ENCODE measurements at regions not wholly inside any gene's neighbourhood (a gene's known extent, or its start where the extent isn't known, plus 50 kb on each side); places are given as distances from the start of the nearest gene placed in this dataset.

DNA sequence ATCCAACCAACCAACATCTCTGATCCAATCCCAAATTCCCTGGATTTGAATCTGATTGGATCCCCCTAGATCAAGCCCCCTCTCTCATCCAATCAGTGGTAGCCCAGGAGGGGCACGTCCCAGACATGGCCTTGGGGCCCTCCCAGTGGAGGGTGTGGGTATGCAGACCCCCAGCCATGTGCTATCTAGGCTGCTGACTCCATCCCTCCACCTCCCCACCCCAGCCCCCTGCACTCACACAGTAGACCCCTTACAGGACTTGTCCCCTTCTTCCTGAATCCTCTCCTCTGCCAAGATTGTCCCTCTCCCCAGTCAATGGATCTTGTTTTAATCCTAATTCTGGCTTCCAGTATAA lies 153.4 kb downstream of the OAT start:
- H3K4me3 ChIP-seq (ENCODE audit: low read depth, low read length) = no peak overlapping the region
- no peak for DNase-seq (ENCODE audit: low read depth)
- TF ChIP-seq, protein P1, sequence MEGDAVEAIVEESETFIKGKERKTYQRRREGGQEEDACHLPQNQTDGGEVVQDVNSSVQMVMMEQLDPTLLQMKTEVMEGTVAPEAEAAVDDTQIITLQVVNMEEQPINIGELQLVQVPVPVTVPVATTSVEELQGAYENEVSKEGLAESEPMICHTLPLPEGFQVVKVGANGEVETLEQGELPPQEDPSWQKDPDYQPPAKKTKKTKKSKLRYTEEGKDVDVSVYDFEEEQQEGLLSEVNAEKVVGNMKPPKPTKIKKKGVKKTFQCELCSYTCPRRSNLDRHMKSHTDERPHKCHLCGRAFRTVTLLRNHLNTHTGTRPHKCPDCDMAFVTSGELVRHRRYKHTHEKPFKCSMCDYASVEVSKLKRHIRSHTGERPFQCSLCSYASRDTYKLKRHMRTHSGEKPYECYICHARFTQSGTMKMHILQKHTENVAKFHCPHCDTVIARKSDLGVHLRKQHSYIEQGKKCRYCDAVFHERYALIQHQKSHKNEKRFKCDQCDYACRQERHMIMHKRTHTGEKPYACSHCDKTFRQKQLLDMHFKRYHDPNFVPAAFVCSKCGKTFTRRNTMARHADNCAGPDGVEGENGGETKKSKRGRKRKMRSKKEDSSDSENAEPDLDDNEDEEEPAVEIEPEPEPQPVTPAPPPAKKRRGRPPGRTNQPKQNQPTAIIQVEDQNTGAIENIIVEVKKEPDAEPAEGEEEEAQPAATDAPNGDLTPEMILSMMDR (conservative IDR thresholded peaks at IDR 0.05; ENCODE audit: low read depth, low read length) = no peak

DNA sequence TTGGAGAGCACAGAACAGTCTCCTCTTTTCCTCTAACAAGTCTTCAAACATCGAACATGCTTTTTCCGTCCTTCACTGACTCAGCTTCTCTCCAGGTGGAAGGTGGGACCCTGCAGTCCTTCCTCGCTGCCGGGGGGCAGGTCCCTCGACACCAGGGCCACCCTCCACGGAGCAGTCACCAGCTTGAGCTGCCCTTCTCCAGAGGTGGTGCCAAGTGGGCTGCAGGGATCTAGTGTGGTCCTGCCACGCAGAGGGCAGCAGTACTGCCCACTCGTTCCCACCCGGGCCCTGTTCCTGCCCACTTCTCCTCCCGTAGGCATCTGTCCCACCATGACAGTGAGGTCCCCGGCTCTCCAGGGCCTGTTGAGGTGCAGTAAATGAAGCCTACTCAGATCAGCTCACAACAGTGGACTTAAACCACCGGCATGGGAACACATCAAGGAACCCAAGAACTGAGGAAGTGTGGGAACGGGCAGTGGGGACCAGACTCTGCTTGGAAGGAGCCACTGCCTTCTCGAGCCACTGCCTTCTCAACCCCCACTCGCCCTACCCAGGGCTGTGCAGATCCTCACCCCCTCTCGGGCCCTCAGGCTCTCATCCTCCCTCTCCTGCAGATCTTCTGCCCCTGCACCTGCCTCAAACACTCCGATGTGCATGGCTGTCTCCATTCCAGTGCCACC lies 153.9 kb downstream of the OAT start:
- H3K4me3 ChIP-seq (ENCODE audit: low read depth, low read length) = no peak overlapping the region
- no peak for DNase-seq (ENCODE audit: low read depth)
- TF ChIP-seq, protein P1 (conservative IDR thresholded peaks at IDR 0.05; ENCODE audit: low read depth, low read length) = no peak

DNA sequence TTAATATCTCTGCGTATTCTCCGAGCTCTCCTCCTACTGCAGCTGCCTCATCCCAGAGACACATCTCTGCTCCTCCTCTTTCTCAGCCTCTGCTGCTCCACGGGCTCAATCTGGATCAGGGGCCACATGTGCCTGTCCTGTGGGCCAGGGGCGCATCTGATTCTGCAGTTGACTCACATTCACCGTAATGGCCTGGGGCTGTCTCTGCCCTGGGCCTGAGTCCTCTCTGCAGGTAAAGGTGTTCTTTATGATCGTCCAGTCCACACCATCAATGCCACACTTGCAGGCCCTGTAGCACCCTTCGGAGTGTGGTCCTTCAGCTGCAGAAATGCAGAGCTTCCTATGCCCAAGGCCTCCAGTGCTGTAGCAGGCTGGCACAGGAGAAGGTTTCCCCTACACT lies 154.5 kb downstream of the OAT start:
- no peak for DNase-seq (ENCODE audit: low read depth)
- no peak overlapping the region for H3K4me3 ChIP-seq (ENCODE audit: low read depth, low read length)
- TF ChIP-seq, protein P1 (conservative IDR thresholded peaks at IDR 0.05; ENCODE audit: low read depth, low read length) = no peak

DNA sequence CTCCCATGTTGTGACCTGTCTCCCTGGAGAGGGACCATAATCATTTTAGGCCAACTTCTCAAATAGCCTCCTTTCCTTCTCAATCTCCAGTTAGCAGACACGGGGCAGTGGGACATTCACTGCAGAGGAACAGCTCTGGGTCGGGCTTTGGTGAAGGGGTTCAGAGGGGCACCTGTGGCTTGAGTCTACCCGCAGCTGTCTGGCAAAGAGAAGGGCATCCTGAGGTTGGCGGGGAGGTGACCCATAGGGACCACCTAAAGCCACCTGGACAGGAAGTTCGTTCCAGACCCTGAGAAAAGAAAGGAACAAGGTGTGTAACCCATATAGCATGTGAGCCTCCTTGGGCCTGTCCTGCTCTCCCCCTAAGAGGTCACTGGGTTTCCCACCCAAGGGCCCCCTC lies 155.0 kb downstream of the OAT start:
- no peak for DNase-seq (ENCODE audit: low read depth)
- TF ChIP-seq, protein P1 (conservative IDR thresholded peaks at IDR 0.05; ENCODE audit: low read depth, low read length) = no peak
- no peak overlapping the region for H3K4me3 ChIP-seq (ENCODE audit: low read depth, low read length)

DNA sequence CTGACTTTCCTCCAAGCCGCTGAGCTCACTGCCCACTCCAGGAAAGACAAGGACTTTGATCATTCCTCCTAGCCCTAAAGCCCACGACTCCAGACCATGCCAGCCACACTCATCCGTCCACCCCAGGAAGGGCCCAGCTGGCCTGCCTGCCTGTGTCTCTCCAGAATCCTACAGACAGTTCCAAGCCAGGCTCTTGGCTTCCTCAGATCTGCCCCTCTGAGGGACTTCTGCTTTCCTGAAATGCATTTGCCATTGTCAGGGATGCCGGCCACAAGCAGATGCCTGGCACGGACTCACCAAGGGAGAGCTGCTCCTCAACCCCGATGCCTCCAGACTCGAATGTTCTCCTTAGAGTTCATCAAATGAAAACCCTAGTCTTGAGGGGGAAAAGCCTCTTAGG lies 155.8 kb downstream of the OAT start:
- DNase-seq (ENCODE audit: low read depth) = no peak
- H3K4me3 ChIP-seq (ENCODE audit: low read depth, low read length) = no peak overlapping the region
- TF ChIP-seq, protein P1 (conservative IDR thresholded peaks at IDR 0.05; ENCODE audit: low read depth, low read length) = no peak

- no peak overlapping the region for H3K4me3 ChIP-seq (ENCODE audit: low read depth, low read length)
- DNase-seq (ENCODE audit: low read depth) = no peak
These were observed 156.4 kb downstream of the OAT start for GRCh38 chr10:124262234-124262865.

More at GRCh38 chr10:124262234-124262865, 156.4 kb downstream of the OAT start:
- TF ChIP-seq, protein P1 (conservative IDR thresholded peaks at IDR 0.05; ENCODE audit: low read depth, low read length) = no peak

Measured in choroid plexus epithelial cell (primary cell).